ENCODE measurements at regions not wholly inside any gene's neighbourhood (a gene's known extent, or its start where the extent isn't known, plus 50 kb on each side); places are given as distances from the start of the nearest gene placed in this dataset.

DNA sequence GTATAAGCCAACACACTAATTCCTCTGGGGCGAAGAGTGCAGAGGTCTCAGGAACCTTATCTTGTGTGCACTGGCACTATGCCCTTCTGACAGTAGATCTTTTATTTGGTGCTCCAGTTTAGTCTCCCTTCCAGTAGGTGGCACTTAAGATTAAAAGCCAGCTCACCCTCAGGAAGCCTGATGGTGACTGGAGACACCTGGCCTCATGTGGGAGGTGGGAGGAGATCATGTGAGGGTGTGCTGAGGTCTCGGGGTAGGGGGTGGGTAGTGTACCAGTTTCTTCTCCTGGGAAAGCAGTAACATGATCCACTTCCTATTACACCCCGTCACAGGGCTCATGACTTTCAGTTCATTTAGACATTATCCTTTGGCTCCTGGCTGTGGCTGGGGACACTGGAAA, 654.9 kb downstream of the ADCYAP1 start:
- H3K4me3 ChIP-seq (ENCODE audit: low read depth, low read length), result no peak overlapping the region
- TF ChIP-seq, protein P1, sequence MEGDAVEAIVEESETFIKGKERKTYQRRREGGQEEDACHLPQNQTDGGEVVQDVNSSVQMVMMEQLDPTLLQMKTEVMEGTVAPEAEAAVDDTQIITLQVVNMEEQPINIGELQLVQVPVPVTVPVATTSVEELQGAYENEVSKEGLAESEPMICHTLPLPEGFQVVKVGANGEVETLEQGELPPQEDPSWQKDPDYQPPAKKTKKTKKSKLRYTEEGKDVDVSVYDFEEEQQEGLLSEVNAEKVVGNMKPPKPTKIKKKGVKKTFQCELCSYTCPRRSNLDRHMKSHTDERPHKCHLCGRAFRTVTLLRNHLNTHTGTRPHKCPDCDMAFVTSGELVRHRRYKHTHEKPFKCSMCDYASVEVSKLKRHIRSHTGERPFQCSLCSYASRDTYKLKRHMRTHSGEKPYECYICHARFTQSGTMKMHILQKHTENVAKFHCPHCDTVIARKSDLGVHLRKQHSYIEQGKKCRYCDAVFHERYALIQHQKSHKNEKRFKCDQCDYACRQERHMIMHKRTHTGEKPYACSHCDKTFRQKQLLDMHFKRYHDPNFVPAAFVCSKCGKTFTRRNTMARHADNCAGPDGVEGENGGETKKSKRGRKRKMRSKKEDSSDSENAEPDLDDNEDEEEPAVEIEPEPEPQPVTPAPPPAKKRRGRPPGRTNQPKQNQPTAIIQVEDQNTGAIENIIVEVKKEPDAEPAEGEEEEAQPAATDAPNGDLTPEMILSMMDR (IDR thresholded peaks at IDR 0.05; ENCODE audit: borderline replicate concordance, insufficient read depth, low read depth, low read length), result no peak

GRCh38 chr18:1564793-1565192, 660.1 kb downstream of the ADCYAP1 start:
- no peak overlapping the region for H3K4me3 ChIP-seq (ENCODE audit: low read depth, low read length)
- TF ChIP-seq, protein P1 (IDR thresholded peaks at IDR 0.05; ENCODE audit: borderline replicate concordance, insufficient read depth, low read depth, low read length), result no peak

- H3K4me3 ChIP-seq (ENCODE audit: low read depth, low read length), result no peak overlapping the region
- TF ChIP-seq, protein P1 (IDR thresholded peaks at IDR 0.05; ENCODE audit: borderline replicate concordance, insufficient read depth, low read depth, low read length), result no peak
Measured at GRCh38 chr18:1571206-1571605, 666.5 kb downstream of the ADCYAP1 start.

DNA sequence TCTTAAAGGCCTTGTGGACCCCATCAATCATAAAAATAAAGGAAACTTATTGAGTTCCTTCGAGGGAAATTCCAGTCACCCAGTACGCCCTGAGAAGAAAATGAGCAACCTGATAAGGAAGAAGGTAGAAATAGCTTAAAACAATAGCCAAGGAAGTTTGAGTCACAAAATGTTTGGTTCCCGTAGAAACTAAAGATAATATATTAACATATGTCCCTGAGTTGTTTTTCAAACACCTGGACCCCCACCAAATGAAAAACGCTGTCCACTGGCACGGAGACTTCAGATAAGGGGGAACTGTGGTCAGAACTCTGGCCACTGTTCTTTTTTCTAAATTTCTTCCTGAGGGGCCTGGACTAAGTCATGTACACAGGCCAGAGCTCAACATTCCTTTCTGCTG, 669.1 kb downstream of the ADCYAP1 start:
- H3K4me3 ChIP-seq (ENCODE audit: low read depth, low read length), result no peak overlapping the region
- TF ChIP-seq, protein P1 (IDR thresholded peaks at IDR 0.05; ENCODE audit: borderline replicate concordance, insufficient read depth, low read depth, low read length), result no peak

DNA sequence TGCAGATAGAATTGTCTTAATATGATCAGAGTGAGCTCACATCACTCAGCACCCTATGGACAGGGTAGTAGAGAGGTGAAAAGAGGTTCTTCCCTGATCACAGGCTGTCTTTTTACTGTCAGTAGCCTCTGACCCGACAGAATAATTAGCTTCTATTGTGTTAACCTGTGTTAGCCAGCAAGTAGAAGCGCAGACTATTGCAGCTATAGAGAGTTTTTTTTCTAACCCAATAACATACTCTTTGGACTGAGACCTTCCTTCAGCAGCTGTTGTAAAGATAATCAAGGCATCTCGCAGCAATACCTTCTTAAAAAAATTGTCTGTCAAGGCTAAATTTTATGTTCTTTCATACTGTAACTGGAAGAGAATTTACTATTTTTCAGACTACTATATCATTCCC, 670.4 kb downstream of the ADCYAP1 start:
- TF ChIP-seq, protein P1 (IDR thresholded peaks at IDR 0.05; ENCODE audit: borderline replicate concordance, insufficient read depth, low read depth, low read length), result no peak

DNA sequence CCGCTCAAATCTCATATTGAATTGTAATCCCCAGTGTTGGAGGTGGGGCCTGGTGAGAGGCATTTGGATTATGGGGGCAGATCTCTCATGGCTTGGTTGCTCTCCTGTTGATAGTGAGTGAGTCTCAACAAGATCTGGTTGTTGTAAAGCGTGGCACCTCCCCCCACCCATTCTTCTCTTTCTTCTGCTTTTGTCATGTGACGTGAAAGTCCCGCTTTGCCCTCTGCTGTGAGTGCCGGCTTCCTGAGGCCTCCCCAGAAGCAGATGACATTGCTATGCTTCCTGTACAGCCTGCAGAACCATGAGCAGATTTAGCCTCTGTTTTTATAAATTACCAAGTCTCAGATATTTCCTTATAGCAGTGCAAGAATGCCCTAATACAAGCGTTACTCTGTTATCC, 673.8 kb downstream of the ADCYAP1 start:
- no peak overlapping the region for H3K4me3 ChIP-seq (ENCODE audit: low read depth, low read length)
- TF ChIP-seq, protein P1 (IDR thresholded peaks at IDR 0.05; ENCODE audit: borderline replicate concordance, insufficient read depth, low read depth, low read length), result no peak

More for the DNA sequence above, 670.4 kb downstream of the ADCYAP1 start:
- H3K4me3 ChIP-seq (ENCODE audit: low read depth, low read length), result no peak overlapping the region

DNA sequence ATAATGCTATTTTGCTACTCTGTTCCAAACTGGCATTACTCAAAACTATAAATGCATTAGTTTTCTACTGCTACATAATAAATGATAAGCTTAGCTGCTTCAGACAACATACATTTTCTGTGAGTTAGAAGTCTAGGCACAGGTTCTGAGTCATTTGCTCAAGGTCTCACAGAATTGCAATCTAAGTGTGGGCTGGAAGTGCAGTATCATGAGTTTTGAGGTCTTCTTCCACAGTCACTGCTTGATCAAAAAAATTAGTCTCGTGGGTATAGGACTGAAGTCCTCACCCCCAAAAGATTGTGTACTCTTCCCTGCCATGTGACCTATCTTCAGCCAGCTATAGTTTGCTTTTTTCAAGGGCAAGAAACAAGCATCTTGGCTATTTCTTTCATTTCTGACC, 676.9 kb downstream of the ADCYAP1 start:
- H3K4me3 ChIP-seq (ENCODE audit: low read depth, low read length), result no peak overlapping the region
- TF ChIP-seq, protein P1 (IDR thresholded peaks at IDR 0.05; ENCODE audit: borderline replicate concordance, insufficient read depth, low read depth, low read length), result no peak

Data from GM12875 (cell line).